AG20443 (cell line): ENCODE measurements at regions not wholly inside any gene's neighbourhood (a gene's known extent, or its start where the extent isn't known, plus 50 kb on each side); places are given as distances from the start of the nearest gene placed in this dataset.
A peak's percentile ranks its signal among the peaks of the same experiment; 100 is the strongest.

Experiments
- DNase-seq: peaks from one replicate; pipeline ENCODE4 v3.0.0; 2012; ENCODE audit warnings: low spot score, mixed read lengths

GRCh38 chr2:128818704-128819491, 500.2 kb upstream of the HS6ST1 start:
- DNase-seq = no peak

- no peak for DNase-seq
Observed at GRCh38 chr2:128820452-128820851, 501.8 kb upstream of the HS6ST1 start.

- no peak for DNase-seq
Observed at GRCh38 chr2:128821010-128821409, 502.3 kb upstream of the HS6ST1 start.

GRCh38 chr2:128832946-128833663, 514.4 kb upstream of the HS6ST1 start:
- no peak for DNase-seq

DNA sequence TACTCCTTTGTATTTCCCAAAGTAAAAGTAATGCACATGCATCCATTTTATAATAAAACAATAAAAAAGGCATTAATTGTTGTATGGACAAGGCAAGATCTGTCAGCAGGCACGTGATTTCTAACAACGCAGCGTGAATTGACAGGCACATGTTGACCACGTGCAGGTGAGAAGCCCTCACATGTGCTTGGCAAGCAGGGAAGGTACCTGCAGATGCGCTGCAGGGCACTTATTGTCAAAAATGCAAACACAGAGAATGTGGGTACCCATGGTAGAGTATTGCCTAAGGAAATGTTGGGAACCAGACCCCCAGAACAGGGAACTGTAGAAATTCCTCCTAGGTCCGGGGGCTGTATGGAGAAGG, 515.0 kb upstream of the HS6ST1 start:
- no peak for DNase-seq

- DNase-seq = no peak
Observed at GRCh38 chr2:128834207-128834879, 515.7 kb upstream of the HS6ST1 start.

GRCh38 chr2:128834880-128835252, 516.2 kb upstream of the HS6ST1 start:
- DNase-seq = no peak

DNA sequence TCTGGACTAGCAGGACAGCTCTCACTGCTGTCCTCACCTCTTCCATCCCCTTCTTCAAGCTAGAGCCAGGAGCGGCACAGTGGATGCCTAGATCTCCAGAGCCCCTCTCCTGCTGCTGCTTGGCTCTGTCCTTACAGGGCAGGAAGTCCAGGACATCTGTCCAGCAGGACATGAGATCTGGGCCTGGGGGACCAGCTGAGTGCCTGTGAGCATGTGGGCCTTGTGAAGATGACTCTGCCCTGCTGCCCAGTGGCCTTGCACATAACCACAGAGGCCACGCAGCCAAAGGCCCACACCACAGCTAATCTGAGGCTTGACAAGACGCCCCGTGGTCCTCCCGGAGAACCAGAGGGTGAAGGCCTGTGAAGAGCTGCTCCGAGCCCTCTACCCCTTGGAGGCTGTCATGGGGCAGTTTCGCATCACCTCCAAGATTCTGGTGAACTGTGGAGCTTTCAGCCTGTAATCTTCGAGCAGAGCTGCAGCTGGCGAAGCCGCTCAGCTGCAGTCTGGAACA, 516.7 kb upstream of the HS6ST1 start:
- DNase-seq = no peak

GRCh38 chr2:128835974-128836373, 517.3 kb upstream of the HS6ST1 start:
- no peak for DNase-seq

DNA sequence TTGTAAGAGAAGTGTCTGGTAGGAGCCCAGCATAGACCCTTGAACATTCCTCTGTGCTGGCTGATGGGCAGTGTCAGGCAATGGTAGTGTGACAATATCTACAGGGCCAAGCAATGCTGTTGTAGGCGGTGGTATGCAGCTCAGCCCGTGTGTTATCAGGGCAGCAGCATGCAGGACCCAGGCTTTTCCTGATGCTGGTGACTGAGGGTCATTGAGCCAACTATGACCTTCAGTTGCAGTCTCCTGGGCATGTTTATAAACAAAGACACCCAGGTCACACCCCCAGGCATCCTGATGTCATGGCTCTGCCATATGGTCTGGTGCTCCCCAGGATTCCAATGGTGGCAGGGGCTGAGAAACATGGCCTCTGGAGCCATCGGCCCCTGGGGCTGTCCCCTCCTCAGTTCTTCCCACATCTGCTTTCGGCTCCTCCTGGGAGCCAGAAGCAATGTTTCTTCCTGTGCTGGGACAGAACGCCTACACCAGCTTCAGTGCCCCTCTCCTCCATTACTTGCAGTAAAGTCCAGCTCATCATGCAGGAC, 518.0 kb upstream of the HS6ST1 start:
- DNase-seq = no peak

DNA sequence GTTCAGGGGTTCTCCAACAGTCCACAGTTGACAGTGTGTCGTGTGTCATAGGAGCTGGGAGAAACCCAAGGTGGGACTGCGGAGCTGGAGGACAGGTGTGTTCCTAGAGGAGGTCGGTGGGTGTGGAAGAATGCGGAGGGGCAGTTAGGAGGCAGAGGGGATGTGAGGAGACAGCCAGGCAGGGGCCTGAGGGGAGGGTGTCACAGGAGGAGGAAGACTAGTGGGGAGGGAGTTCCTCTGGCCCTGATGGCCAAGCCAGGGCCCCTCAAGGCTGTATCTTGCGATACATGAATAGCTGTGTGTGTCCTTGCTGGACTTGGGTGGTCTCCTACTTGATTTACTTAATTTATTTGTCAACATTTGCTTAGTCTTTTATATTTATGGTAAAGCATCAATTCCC, 519.6 kb upstream of the HS6ST1 start:
- DNase-seq = no peak

- DNase-seq = no peak
Observed at GRCh38 chr2:128841803-128842202, 523.1 kb upstream of the HS6ST1 start.

- no peak for DNase-seq
Observed at GRCh38 chr2:128867311-128867710, 548.6 kb upstream of the HS6ST1 start.

GRCh38 chr2:128867936-128868636, 549.4 kb upstream of the HS6ST1 start:
- no peak for DNase-seq

GRCh38 chr2:128868686-128869551, 550.3 kb upstream of the HS6ST1 start:
- peak; percentile 24 for DNase-seq

GRCh38 chr2:128874608-128875007, 555.9 kb upstream of the HS6ST1 start:
- no peak for DNase-seq

GRCh38 chr2:128876986-128877983, 558.6 kb upstream of the HS6ST1 start:
- DNase-seq = no peak

GRCh38 chr2:128879161-128879560, 560.5 kb upstream of the HS6ST1 start:
- DNase-seq = no peak

- DNase-seq = no peak
Observed at GRCh38 chr2:128894896-128895295, 576.2 kb upstream of the HS6ST1 start.
